ENCODE measurements at regions not wholly inside any gene's neighbourhood (a gene's known extent, or its start where the extent isn't known, plus 50 kb on each side); places are given as distances from the start of the nearest gene placed in this dataset.
"Not testable (repeated sequence)": the region's sequence is repeated elsewhere in the genome, so short reads cannot be mapped to it uniquely, and the experiment has no call there.

DNA sequence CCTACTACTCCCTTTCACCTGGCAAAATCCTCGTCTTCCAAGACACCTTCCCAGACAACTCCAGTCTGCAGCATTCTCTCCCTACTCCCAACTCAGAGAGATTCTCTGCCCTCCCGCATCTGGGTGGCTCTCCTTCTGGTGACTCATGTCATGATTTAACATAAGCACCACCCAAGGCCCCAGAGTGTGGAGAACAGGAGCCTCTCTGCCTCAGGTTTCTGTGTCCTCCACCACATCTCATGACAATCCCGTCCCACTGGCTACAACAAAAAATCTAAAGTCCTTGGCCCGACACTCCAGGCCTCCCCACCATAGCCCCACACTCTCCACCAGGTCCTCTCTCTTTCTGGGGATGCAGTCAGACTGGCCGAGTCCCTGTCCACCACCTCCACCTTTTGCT lies 197.1 kb downstream of the BCL11A start:
- DNase-seq (ENCODE audit: low read depth) = no peak

DNA sequence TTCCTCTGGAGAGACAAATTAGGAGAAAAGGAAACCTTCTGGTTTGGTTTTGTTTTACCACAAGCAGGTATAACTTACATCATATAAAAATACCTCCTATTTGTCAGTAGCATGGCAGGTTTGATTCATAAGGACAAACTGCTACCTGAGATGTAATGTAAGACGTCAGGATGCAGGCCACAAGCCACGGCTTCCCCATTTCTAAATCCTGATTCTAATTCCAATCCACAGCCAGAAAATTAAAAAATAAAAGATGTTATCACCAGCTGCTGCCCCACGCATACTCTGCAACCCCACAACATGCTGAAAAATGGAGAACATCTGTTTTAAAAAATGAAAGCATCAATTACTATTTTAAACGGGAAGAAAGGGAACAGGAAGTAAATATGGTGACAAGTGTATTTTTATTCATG lies 197.6 kb downstream of the BCL11A start:
- no peak for DNase-seq (ENCODE audit: low read depth)

DNA sequence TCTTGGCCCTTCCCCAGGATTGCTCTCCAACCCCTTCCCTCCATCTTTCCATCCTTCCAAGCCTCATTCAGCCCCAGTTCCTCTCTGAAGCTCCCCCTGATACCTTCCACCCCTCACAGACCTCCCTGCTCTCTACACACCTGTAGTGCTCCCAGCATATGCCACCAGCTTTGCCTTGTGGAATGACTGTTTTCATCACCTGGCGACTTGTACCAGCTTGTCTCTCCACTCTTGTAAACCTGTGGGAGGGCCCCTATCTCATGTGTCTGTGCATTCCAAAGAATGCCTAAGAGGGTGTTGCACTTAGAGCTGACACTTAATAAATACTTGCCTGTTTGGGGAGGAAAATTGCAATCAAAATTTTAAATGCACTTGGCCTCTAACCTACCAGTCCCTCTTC lies 198.7 kb downstream of the BCL11A start:
- no peak for DNase-seq (ENCODE audit: low read depth)

DNA sequence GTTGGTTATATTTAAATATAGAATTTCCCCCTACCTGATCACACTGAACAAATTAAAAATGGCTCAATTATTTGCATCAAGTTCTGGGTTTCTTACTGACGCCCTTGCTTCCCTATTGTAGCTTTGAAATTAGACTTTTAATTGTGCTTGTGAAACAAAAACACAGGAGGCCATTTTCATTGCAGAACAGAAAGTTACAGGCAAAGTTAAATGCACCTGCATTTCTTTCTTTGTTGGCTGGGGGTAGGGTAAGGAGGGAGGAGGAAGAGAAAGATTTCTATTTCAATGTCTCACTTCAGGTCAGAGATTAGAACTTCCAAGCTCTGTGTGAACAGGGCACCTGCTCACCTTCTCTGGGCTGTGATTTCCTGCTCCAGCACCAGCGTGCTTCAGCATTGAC lies 199.6 kb downstream of the BCL11A start:
- DNase-seq (ENCODE audit: low read depth) = no peak

DNA sequence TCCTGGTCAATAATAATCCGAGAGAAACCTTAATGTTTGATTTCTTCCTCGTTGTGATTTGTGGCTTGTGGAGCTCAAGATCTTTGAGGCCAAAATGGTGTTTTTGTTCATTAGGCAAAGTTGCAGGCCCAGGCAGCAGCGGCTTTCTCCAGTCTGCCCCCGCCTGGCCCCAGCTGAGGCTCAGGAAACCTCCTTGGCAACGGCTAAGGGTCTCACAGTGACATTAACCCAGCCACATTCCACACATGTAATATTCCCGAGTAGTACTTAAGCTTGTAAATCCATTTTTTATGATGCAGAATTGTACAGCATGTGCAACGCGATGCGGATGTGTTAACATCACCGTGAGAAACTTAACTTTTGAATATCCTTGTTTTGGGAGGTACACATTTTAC lies 200.1 kb downstream of the BCL11A start:
- DNase-seq (ENCODE audit: low read depth) = no peak

DNA sequence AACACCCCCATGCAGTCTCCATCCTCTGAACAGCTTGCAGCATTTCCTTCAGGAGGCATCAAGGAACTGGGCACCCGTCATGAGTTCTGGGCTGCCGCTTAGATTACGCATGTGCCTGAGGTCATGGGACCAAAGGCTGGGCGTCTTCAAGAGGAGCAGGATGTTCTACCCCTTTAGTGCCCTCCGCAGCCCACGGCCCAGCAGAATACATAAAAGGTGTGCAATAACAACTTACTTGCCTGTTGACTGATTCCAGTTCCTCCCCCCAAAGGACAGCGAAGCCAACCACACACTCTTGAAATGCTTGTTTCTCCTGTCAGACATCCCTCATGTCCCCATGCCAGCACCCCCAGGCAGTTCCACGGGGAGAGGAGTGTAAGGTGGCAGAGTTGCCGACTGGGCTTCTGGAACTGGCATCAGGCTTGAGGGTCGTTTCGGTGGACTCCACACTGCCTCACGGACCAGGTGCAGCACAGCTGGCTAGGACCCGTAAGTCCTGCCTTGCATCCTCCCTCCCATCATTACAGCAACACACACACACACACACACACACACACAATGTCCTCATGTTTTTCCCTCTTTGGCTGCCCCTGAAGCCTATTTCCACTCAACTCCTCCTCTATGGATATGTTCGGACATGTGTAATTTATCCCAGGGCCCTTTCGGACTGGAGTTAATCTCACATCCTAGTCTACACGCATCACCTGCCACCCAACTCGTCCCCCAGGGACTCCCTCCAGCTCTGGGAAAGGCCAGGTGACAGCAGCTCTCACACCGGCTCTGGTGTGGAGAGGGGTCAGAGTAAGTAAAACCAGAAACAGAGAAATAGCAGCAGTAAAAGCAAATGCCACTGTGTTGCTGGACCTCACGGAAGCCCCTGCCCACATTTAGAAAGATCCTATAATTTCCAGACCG lies 200.7 kb downstream of the BCL11A start:
- DNase-seq (ENCODE audit: low read depth) = no peak

DNA sequence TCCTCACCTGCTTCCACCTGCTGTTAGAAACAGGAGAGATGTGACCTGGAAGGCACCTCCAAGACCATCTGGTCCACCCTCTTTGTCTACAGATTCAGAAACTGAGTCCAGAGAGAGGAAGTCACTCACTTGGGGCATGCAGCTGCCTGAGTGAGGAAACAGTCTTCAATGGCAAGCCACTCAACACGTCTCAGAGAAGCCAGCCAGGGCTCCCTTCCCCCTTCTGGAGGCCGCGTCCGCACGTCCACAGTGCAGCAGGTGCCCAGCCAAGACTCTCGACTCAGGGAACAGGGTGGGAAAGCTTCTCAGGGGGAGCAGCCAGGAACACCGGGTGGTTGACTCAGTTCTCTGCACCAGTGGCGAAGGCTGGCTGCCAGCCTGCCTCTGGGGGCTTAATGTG lies 201.7 kb downstream of the BCL11A start:
- no peak for DNase-seq (ENCODE audit: low read depth)

DNA sequence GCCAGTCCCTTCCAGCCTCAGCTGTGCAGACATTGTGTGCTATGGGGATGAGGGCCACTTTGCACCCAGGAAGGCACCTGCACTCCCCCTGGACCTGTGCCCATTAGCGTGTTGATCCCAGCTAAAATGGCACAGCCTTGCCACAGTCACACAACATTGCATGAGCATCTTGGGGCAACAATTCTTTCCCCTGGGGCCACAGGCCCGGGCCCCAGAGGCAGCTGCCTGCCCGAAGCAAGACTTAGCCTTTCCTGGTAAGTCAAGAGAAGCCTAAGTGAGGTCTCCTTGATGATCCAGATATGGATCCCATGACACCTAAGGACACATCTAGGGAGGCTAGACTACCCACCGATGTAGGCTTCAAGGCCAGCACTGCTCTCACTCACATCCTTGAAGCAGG lies 202.1 kb downstream of the BCL11A start:
- DNase-seq (ENCODE audit: low read depth) = no peak

DNA sequence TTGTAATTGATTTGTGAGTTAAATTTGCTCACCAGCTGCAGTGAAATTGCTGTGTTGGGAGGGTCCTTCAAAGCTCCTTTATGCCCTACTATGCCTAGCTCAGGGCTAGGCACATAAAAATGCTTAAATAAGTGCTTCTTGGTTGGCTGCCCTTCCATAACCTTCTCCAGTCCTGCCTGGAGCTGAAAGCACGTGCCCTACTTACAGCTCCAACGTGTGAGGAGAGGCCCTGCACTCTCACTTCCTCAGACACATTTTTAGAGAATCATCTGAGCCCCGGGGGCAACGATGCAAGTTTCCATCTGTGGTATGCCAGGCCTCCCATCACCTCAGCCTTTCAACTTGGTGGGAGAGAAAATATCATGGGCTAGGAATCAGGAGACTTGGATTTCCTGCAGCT lies 202.7 kb downstream of the BCL11A start:
- DNase-seq (ENCODE audit: low read depth) = no peak

DNA sequence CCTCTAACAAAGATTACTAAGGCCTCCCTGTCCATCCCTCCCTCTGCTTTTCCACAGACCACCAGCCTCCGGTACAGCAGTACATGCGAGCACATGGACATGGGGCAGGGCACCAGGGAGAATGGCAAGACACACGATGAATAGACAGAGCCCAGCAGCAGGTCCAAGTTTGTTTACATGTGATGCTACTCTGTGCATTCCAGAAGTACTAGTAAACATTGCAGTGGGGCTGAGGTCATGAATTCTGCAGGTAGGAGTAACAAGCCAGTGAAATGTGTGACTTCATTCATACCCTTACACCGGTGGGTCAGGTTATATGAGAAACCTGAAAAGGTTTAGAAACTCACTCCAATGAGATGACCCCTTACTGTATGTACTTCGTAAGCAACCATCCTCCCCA lies 205.7 kb downstream of the BCL11A start:
- DNase-seq (ENCODE audit: low read depth) = no peak

DNA sequence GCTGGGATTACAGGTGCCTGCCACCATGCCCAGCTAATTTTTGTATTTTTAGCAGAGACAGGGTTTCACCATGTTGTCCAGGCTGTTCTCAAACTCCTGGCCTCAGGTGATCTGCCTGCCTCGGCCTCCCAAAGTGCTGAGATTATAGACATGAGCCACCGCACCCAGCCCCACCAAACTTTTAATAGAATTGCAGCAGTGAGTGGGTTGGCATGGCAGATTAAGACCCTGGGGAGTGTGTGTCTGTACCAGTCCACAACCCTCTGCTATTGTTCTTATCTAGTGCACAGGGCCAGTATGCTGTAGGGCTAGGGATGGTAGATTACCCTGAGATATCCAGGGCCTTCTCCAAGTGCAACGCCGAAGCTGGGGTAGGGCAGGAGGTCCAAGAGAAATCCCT lies 211.0 kb downstream of the BCL11A start:
- not testable (repeated sequence) for DNase-seq (ENCODE audit: low read depth)

DNA sequence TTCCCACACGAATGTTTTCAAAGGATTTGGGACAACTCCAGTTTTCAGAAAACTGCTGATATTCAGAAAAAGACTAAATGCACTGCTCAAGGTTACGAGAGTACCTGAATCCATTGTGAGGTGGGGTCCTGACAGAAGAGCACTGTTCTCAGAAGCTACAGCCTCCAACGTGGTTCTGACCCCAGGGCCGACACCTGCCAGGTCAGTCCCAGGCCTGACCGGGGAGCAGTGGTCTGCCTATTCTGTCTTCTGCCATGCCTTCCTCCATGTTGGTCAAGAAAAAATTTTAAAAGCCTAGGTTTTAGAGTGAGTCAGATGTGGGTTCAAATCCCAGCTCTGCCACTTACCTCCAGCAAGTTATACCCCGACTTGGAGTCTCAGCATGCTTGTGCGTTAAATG lies 212.3 kb downstream of the BCL11A start:
- DNase-seq (ENCODE audit: low read depth) = no peak

DNA sequence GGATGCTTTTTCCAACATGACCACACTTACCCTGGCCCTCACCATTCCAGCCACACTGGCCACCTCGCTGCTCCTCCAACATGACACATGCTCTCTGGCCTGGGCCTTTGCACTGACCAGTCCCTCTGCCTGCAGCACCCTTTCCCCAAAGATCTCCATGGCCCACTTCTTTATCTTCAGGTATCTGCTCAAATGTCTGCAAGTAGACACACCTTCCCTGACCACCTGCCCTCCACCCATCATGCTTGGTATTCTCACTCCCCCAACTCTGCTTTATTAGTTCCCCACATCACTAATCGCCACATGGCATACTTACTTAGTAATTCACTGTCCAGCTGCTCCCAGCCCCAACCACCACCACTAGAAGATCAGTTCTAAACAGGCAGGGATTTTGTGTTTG lies 214.2 kb downstream of the BCL11A start:
- no peak for DNase-seq (ENCODE audit: low read depth)

DNA sequence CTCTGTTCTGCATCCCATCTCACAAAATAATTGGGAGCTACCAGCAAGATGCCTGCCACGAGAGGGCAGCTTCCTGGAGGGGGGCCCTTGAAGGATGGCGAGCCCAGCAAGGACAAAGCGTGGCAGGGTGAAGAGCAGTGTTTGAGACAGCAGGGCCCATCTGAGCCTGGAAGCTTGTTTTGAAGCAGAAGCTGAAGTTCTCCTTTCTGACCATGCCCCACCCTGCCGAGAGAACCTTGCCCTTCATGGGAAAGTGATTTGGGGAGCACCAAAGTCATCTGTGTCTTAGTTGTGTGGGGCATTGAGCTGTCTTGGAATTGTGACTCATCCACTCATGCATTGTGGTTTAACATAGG lies 216.3 kb downstream of the BCL11A start:
- DNase-seq (ENCODE audit: low read depth) = no peak

DNA sequence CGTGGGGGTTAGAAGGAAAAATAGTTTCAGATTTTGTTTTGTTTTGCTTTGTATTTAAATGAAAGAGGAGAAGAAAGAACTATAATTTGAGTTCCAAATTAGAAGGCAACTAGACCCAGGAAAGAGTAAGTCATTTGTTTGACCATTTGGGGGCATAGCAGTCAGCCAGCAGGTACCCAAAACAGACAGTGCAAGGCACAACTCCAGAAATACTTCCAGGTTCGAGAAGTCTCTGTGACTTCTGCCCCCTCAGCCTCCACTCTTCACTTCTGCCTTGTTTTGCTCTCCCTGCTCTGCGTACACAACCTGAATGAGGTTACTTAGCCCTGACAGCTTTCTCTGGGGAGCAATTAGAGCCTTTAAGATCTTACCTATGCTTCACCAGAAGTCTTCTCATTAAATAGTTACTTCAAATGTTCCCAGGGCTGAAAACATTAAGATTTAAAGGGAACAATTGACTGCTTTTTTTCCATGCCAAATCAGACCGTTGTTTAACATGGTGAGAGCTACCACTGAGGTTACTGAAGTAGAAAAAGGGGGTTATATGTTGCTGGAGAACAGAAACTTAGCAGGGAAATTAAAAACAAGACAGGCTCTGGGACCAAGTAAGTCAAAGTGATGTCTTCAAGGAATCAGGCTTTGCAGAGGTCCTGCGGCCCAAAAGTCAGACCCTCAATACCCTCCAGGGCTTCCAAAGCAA lies 216.9 kb downstream of the BCL11A start:
- no peak for DNase-seq (ENCODE audit: low read depth)

DNA sequence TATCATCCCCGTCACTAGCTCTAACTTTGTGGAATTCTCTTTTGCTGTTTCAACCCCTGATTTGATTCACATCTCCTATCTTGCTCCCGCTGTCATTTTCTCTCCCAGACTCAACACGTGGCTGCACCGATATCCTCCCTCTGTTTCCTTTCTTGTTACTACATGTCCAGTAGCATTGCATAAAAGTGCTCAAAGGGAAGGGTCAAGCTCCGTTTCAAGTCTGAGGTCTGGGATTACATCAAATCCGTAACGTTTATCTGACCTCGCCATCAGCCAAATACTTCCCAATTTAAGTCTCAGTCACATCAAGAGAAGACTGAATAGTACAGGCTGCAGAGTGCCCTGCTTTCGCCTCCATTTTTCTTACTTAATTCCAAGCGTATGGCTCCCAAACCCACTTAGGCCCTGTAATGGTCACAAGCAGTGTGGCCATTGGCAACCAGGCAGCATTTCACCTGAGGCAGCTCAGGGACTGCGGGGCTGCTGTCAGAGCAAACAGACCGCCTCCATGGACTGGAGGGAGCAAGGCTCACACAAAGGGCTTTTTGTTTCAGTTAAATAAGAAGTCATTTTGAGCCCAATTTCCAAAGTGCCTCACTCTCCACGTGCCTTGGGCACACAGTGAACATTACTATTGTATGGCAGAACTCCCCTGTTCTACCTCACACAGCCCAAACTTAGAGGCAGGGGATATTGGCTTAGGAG lies 217.8 kb downstream of the BCL11A start:
- no peak for DNase-seq (ENCODE audit: low read depth)

DNA sequence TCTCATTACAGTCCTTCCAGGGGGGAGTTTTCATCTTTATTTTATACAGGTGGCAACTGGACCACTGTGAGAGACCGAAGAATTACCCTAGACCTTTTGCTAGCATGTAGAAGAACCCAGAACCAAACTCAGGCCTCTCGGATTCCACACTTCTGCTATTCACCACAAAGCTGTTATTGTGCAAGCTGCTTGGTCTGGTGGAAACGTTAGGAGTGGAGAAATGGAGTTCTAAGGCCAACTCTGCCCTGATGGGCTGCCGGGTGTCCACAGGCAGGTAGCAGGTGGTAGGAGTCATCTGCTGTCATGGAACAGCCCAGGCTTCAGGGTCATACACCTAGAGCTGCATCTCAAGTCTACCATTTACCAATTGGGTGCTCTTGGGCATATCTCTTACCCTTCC lies 218.8 kb downstream of the BCL11A start:
- DNase-seq (ENCODE audit: low read depth) = no peak

DNA sequence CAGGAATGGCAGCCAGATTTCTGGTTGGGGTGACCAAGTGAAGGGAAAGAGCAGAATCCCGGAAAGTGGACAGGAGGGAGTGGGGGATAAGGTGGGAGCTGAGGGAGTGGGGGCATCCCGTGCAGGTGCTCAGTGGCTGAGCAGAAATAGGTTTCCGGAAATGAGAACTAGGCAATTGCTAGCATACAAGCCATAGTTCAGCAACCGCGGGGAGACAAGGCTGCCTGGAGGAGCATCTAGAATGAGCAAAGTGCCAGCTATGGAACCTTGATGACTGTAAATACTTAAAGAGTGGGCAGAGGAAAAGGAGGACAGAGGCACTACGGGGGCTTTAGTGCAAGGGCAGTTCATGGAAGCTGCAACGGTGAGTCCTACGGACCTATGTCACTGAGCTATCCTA lies 220.2 kb downstream of the BCL11A start:
- no peak for DNase-seq (ENCODE audit: low read depth)

DNA sequence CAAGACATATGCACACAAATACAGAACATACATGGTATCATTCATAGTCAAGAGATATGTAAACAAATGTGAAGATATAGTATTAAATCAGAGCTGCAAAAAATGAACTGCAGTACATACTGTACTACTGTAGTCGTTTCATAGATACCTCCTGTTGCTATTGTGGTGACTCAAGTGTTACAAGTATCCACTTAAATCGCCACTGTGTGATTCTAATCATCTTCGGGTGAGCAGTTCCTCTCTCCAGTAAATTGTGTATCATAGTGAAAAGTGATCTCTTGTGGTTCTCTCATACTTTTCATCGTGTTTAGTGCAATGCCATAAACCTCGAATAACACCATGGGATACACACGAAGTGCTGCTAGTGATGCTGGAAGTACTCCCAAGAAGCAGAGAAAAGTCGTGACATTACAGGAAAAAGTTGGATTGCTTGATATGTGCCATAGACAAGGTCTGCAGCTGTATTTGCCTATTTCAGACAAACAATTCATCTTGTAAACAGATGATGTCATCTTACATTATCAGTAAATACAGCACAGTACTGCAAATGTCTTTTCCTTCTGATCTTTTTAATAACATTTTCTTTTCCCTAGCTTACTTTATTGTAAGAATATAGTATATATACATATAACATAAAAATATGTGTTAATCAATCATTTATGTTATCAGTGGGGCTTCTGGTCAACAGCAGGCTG lies 222.2 kb downstream of the BCL11A start:
- DNase-seq (ENCODE audit: low read depth) = no peak

DNA sequence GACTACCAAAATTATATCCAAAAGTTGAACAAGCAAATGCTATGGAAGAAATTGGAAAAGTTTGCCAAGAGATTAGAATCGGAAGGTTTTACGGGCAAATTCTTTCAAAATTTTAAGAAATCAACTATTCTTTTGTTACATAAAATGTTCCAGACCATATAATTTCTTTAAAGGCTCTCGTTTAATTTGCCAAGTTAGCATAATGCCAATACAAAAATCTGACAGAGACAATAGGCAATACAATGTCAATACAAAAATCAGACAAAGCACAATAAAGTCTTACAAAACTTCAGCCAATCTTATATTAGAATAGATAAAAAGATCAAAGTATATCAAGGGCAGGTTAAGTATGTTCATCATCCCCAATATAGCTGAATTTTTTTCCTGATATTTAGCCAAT lies 224.2 kb downstream of the BCL11A start:
- no peak for DNase-seq (ENCODE audit: low read depth)

DNA sequence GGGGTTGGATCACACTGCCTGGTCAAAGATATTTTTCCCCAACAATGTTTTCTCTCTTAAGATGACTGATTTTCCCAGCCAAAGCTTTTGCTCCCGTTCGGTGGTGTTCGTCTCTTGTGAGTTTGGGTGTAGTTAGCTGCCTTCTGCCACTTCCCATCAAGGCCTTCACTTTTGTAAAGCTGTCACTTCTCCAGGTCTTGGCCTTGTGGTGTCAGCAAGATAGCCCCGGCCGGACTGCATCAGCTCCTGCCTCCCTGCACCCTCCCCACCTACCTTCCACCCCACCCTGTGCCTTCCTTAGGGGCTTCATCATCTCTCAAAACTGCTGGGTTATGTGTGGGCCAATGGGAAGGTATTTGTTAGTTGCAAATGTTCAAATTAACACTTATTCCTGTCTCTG lies 228.9 kb downstream of the BCL11A start:
- DNase-seq (ENCODE audit: low read depth) = no peak

DNA sequence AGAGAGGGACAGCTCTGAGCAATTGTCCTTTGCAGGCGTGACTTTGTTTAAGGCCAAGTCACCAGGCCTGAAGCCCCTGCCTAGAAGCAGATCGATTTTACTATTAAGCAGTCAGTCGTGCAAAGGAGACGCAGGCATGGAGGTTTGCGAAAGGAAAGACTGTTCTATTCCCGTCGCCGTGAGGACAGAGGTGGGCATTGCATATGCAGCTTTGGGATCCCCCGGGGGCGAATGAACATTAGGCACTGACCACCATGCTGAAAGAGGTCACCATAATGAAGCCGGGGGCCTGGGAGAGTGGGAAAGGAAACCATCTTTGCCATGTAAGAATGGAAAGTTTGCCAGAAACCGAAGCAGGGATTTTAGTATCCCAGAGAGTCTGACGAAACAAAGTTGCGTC lies 231.6 kb downstream of the BCL11A start:
- no peak for DNase-seq (ENCODE audit: low read depth)

DNA sequence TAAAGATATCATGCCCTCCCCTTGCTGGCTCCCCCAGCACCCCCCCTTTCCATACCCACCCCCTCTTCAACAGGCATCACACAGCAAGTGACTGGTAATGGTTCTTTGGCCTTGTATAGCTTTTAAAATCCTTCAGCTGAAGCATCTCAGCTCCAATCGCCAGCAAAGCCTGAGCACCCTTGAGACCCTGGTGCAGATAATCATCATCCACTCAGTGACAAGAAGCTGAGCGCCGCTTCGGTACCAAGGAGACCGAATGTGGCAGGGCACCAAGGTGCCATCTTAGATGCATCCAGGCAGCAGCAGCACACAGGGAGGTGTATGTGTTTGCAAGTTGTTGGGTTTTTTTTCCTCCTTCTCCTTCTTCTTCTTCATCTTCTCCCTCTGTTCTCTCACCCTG lies 232.7 kb downstream of the BCL11A start:
- DNase-seq (ENCODE audit: low read depth) = no peak

Measured in stimulated activated CD8-positive, alpha-beta memory T cell treated with anti-CD3 and anti-CD28 coated beads, Interleukin-12 subunit alpha, Interleukin-12 subunit beta, amount 100 ng/mL, for 4 hours (primary cell).